ENCODE measurements at regions not wholly inside any gene's neighbourhood (a gene's known extent, or its start where the extent isn't known, plus 50 kb on each side); places are given as distances from the start of the nearest gene placed in this dataset.

DNA sequence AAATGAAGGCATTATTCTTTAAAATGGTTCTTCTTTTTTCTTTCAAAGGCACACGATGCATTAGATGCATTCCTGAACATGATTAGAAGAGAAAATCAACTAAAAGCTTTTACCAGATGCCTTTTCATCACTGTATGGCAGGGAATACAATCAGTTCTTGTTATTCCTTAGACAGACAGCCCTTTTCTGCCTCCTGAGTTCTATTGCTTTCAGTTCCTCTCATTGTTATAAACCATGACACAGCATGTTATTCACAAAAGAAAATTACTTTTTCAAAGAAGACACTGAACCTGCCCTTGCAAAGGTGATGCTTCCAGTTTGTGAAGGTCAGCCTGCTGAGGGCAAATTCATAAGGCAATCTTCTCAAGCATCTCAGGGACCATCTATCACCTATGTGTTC, 70.1 kb downstream of the FAM181B start:
- TF ChIP-seq SIX5 (IDR thresholded peaks at IDR 0.05; ENCODE audit: low read depth, low read length) (no peak), RAD21 (IDR thresholded peaks at IDR 0.05 in 1 of 2, conservative IDR thresholded peaks at IDR 0.05 in 1 of 2; ENCODE audit: low read depth in 2 of 2, low read length in 2 of 2) (no peak), CHD2 (IDR thresholded peaks at IDR 0.05; ENCODE audit: low read length) (no peak), FOSL1 (IDR thresholded peaks at IDR 0.05; ENCODE audit: insufficient read depth, low read depth, low read length) (no peak), JUN (IDR thresholded peaks at IDR 0.05; ENCODE audit: low read depth, low read length) (no peak), CREB1 (IDR thresholded peaks at IDR 0.05) (no peak), RFX5 (IDR thresholded peaks at IDR 0.05; ENCODE audit: borderline replicate concordance, low read depth, low read length) (no peak), JUND (IDR thresholded peaks at IDR 0.05; ENCODE audit: low read length) (no peak), POLR2A (IDR thresholded peaks at IDR 0.05; ENCODE audit: control extremely low read depth in 1 of 2, low read depth in 2 of 2, low read length in 2 of 2) (no peak), HDAC6 (IDR thresholded peaks at IDR 0.05; ENCODE audit: low read depth, low read length) (no peak), CHD1 (IDR thresholded peaks at IDR 0.05; ENCODE audit: low read depth, low read length) (no peak), RNF2 (IDR thresholded peaks at IDR 0.05; ENCODE audit: borderline replicate concordance, low read depth, low read length, missing control alignments, poor library complexity, severe bottlenecking) (no peak)
- TF ChIP-seq, protein P1, sequence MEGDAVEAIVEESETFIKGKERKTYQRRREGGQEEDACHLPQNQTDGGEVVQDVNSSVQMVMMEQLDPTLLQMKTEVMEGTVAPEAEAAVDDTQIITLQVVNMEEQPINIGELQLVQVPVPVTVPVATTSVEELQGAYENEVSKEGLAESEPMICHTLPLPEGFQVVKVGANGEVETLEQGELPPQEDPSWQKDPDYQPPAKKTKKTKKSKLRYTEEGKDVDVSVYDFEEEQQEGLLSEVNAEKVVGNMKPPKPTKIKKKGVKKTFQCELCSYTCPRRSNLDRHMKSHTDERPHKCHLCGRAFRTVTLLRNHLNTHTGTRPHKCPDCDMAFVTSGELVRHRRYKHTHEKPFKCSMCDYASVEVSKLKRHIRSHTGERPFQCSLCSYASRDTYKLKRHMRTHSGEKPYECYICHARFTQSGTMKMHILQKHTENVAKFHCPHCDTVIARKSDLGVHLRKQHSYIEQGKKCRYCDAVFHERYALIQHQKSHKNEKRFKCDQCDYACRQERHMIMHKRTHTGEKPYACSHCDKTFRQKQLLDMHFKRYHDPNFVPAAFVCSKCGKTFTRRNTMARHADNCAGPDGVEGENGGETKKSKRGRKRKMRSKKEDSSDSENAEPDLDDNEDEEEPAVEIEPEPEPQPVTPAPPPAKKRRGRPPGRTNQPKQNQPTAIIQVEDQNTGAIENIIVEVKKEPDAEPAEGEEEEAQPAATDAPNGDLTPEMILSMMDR (IDR thresholded peaks at IDR 0.05; ENCODE audit: control extremely low read depth in 1 of 3, insufficient read depth in 1 of 3, low read depth in 1 of 3, low read length in 3 of 3) = no peak
- TF ChIP-seq, protein P2, sequence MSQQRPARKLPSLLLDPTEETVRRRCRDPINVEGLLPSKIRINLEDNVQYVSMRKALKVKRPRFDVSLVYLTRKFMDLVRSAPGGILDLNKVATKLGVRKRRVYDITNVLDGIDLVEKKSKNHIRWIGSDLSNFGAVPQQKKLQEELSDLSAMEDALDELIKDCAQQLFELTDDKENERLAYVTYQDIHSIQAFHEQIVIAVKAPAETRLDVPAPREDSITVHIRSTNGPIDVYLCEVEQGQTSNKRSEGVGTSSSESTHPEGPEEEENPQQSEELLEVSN (IDR thresholded peaks at IDR 0.05) = no peak

Measured in H1 (cell line).